ENCODE measurements at regions not wholly inside any gene's neighbourhood (a gene's known extent, or its start where the extent isn't known, plus 50 kb on each side); places are given as distances from the start of the nearest gene placed in this dataset.

DNA sequence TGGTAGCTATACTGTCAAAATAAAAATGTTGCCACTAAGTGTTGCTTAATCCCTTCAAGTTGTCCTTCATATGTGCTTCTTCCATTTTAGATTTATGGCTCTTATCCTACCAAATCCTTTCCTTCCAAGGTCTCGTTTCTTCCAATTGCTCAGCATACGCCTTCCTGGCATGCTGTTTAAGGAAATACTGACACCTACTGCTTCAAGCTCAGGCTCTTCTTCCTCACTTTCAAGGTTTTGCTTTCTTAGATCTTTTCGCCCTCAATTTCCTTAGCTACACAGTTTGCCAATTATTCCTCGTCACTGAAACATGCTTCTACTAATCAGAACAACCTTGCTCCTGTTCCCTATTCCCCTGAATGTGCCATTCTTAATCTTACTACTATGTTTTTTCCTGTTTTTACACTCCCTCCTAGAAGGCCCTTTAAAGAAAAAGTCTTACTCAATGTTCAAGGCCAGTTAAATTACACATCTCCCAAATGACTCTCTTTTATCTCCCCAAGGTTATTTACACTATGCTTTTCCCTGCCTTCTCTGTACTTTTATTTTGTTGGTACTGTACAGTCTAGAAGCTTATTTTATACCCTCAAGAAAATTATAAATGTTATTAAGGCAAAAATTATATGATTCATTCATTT is 343.1 kb downstream of the MZT1 start:
- Mint-ChIP-seq H3K27ac (no peak overlapping the region), H3K4me1 (ENCODE audit: low read depth in 2 of 2) (no peaks in the 10 kb centered on the region), H3K4me3 (no peak overlapping the region), H3K27me3 (no peaks in the 10 kb centered on the region), H3K36me3 (no peaks in the 10 kb centered on the region), H3K9me3 (peaks cover 8% of the 10 kb centered on the region)
- DNase-seq (ENCODE audit: low spot score) (no peak), ATAC-seq (no peak)

DNA sequence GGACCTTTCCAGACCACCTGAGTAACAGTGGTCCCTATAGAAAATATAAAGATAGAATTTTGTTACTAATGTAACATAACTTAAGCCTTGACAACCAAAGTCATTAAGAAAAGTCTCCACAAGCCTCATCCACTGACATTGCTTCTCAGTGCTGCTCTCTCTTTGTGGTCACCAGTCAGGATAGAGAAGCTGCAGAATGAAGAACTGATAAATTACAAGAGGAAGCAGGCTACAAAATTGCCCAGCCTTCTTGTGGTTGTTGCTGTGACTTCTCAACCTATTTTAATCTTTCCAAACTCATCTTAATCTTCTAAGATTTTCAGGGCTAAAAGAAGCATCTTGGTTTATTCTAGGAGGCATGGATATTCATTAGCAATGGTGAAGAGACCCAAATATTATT is 343.8 kb downstream of the MZT1 start:
- Mint-ChIP-seq H3K9me3 (peaks cover 8% of the 10 kb centered on the region), H3K4me1 (ENCODE audit: low read depth in 2 of 2) (no peaks in the 10 kb centered on the region), H3K36me3 (no peaks in the 10 kb centered on the region), H3K27ac (no peak overlapping the region), H3K27me3 (no peaks in the 10 kb centered on the region), H3K4me3 (no peak overlapping the region)
- no peak for ATAC-seq
- no peak for DNase-seq (ENCODE audit: low spot score)

DNA sequence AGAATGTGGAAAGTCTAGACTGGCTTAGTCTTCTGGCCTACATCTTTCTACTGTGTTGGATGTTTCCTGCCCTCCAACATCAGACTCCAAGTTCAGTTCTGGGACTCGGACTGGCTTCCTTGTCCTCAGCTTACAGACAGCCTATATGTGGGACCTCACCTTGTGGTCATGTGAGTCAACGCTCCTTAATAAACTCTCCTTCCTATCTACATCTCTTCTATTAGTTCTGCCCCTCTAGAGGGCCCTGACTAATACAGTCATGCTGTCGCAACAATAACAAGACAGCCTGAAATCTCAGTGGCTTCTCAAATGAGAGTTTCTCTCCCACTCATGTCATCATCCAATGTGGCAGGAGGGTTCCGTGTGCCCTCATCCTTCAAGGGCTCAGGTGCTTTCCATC is 347.8 kb downstream of the MZT1 start:
- Mint-ChIP-seq H3K27me3 (no peaks in the 10 kb centered on the region), H3K36me3 (peaks cover 6% of the 10 kb centered on the region), H3K4me1 (ENCODE audit: low read depth in 2 of 2) (no peaks in the 10 kb centered on the region), H3K27ac (no peak overlapping the region), H3K9me3 (peaks cover 16% of the 10 kb centered on the region), H3K4me3 (no peak overlapping the region)
- DNase-seq (ENCODE audit: low spot score) (no peak), ATAC-seq (no peak)

DNA sequence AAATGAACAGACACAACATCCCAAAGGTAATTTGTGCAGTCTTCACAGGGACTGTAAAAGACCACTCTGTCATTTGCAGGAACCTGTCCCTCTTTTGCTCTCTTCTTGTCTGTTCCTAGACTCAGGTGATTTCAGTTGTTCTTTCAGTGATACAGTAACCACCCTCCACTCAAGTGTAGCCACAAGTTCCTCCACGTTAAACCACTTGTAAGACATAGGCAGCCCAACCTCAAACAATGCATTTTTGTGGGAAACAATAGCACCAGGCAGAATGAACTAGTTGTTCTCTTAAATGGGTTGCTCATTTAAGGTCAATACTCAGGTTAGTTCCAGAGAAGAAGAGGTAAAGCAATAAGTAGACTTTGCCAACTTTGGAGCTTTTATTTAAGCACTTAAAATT is 359.4 kb downstream of the MZT1 start:
- no peak overlapping the region for H3K4me3 Mint-ChIP-seq
- H3K27ac Mint-ChIP-seq: no peak overlapping the region
- no peaks in the 10 kb centered on the region for H3K4me1 Mint-ChIP-seq (ENCODE audit: low read depth in 2 of 2)
- peaks cover 6% of the 10 kb centered on the region for H3K9me3 Mint-ChIP-seq
- H3K27me3 Mint-ChIP-seq: no peaks in the 10 kb centered on the region
- ATAC-seq (no peak), DNase-seq (ENCODE audit: low spot score) (no peak)
- no peaks in the 10 kb centered on the region for H3K36me3 Mint-ChIP-seq

DNA sequence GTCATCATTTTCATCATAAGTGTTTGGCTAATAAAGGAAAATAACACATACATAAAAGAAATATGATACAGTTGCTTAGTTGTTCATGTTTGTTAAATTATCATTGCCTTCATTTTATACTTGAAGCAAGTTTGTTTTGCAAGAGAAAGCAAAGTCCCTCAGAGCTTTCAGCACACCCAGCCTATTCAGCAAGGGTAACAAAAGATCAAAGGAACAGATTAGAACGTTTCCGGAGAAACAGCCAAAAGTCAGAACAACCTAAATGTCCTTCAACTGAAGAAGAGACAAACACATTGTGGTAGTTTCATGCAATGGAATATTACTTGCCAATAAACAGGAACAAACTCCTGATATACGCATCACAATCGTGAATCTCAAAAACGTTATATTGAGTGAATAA is 380.7 kb downstream of the MZT1 start:
- ATAC-seq (no peak), DNase-seq (ENCODE audit: low spot score) (no peak)
- Mint-ChIP-seq H3K27ac (no peak overlapping the region), H3K4me1 (ENCODE audit: low read depth in 2 of 2) (no peaks in the 10 kb centered on the region), H3K27me3 (no peaks in the 10 kb centered on the region), H3K9me3 (peaks cover 16% of the 10 kb centered on the region), H3K36me3 (peaks cover 8% of the 10 kb centered on the region), H3K4me3 (no peak overlapping the region)

DNA sequence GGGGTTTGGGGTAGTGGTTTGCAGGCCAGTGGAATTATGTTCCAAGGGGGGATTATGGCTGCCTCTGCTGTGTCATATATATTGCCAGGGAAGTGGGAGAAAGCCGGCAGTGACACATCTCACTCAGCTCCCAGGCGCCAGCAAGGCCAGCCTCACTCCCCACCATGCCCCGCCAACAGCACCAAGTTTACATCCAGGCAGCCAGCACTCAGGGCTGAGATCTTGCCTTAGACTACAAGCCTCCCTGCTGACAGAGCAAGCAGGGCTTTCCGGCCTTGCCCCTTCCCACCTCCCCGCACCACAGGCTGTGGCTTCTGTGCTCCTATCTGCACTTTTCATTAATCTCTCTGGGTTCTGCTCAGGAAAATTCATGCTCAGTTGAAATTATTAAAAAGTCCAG is 385.1 kb downstream of the MZT1 start:
- peaks cover 10% of the 10 kb centered on the region for H3K36me3 Mint-ChIP-seq
- no peaks in the 10 kb centered on the region for H3K27me3 Mint-ChIP-seq
- no peaks in the 10 kb centered on the region for H3K4me1 Mint-ChIP-seq (ENCODE audit: low read depth in 2 of 2)
- no peak overlapping the region for H3K4me3 Mint-ChIP-seq
- DNase-seq (ENCODE audit: low spot score) (no peak), ATAC-seq (no peak)
- H3K27ac Mint-ChIP-seq: no peak overlapping the region
- peaks cover 15% of the 10 kb centered on the region for H3K9me3 Mint-ChIP-seq

DNA sequence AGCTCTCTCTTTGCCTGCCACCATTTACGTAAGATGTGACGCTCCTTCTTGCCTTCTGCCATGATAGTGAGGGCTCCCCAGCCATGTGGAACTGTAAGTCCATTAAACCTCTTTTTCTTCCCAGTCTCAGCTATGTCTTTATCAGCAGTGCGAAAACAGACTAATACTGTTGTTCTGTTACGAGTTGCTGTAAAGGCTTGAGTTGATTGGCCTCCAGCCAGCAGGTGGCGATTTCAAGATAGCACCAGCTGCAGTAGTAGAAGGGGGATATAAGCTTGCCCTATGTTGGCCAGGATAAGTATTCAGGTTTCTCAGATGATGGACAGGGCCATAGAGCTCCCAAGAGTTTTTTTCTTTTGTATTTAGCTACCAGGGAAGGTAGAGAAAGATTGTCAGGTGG is 385.5 kb downstream of the MZT1 start:
- ATAC-seq (no peak), DNase-seq (ENCODE audit: low spot score) (no peak)
- Mint-ChIP-seq H3K27ac (no peak overlapping the region), H3K9me3 (peaks cover 15% of the 10 kb centered on the region), H3K4me1 (ENCODE audit: low read depth in 2 of 2) (no peaks in the 10 kb centered on the region), H3K4me3 (no peak overlapping the region), H3K27me3 (no peaks in the 10 kb centered on the region), H3K36me3 (peaks cover 10% of the 10 kb centered on the region)

DNA sequence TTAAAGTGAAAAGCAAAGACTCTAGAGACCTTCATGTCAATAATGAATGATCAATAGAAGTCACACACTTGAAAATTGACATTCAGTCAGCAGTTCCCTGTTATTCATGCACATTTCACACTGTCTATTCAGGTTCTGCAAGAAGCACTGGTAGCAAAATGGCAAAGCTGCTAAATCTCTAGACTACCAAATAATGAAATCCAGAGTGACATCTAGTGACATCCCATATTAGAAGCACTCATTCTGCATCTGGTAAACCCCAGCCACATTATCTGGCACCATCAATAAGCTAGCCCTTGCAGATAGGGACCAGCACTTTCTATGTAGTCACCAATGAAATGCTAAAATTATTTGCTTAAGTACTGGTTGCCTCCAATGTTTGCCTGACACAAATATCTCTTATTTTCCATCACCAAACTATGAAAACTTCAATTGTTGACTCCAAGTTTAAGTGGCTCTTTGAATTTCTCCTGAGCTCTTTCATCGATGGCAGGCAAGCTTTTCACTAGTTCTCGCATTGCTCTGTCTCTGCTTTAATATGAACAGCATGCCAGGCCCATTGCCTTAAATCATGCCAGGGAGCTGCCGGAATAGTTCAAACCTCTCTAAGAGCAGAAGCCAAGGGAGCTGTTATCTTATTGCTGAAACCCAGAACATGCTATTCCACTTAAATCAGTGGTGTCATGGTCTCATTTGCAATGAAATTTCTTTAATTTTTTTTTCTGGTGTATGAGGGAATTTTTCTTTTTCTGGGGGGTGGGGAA is 409.9 kb downstream of the MZT1 start:
- ATAC-seq (no peak), DNase-seq (ENCODE audit: low spot score) (no peak)
- no peaks in the 10 kb centered on the region for H3K36me3 Mint-ChIP-seq
- no peak overlapping the region for H3K27ac Mint-ChIP-seq
- peaks cover 4% of the 10 kb centered on the region for H3K9me3 Mint-ChIP-seq
- H3K4me3 Mint-ChIP-seq: no peak overlapping the region
- no peaks in the 10 kb centered on the region for H3K4me1 Mint-ChIP-seq (ENCODE audit: low read depth in 2 of 2)
- H3K27me3 Mint-ChIP-seq: no peaks in the 10 kb centered on the region

DNA sequence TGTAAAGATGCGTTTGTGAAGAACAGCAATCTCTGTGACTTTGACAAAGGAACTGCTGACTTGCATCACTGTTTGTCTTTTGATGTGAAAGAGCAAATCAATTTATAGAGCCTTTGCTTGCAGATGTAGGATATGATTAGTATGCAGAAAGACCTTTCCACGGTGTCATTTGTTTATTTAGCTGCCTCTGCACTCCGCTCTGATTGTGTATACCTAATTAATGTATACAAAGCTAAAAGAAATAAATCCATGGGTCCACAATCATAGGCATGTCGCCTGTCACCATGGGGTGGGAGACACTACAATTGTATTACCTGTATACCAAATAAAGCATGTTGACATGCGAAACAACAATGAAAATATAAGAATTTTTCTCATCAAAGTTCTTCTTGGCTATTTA is 410.7 kb downstream of the MZT1 start:
- no peak for ATAC-seq
- DNase-seq (ENCODE audit: low spot score): no peak
- Mint-ChIP-seq H3K4me3 (no peak overlapping the region), H3K27me3 (no peaks in the 10 kb centered on the region), H3K4me1 (ENCODE audit: low read depth in 2 of 2) (no peaks in the 10 kb centered on the region), H3K27ac (no peak overlapping the region), H3K9me3 (peaks cover 4% of the 10 kb centered on the region), H3K36me3 (no peaks in the 10 kb centered on the region)

DNA sequence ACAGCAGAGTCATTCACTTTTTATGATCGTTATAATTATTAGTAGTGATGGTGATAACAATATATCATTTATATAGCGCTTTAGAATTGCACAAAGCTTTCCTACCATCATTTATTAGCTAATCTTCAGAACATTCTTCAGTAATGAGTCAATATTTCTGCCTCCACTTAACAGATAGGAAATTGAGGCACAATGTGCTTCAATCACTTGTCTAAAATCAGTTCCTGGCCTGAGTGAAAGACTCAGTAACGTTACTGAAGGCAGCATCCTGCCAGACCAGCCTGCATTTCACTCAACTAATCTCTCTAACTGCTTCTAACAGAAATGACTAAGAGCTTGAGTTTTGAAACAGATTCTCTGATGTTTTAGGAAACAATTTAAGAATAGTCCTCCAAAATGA is 412.1 kb downstream of the MZT1 start:
- DNase-seq (ENCODE audit: low spot score) (no peak), ATAC-seq (no peak)
- no peaks in the 10 kb centered on the region for H3K9me3 Mint-ChIP-seq
- H3K4me3 Mint-ChIP-seq: no peak overlapping the region
- H3K36me3 Mint-ChIP-seq: no peaks in the 10 kb centered on the region
- no peaks in the 10 kb centered on the region for H3K4me1 Mint-ChIP-seq (ENCODE audit: low read depth in 2 of 2)
- H3K27me3 Mint-ChIP-seq: no peaks in the 10 kb centered on the region
- H3K27ac Mint-ChIP-seq: no peak overlapping the region

DNA sequence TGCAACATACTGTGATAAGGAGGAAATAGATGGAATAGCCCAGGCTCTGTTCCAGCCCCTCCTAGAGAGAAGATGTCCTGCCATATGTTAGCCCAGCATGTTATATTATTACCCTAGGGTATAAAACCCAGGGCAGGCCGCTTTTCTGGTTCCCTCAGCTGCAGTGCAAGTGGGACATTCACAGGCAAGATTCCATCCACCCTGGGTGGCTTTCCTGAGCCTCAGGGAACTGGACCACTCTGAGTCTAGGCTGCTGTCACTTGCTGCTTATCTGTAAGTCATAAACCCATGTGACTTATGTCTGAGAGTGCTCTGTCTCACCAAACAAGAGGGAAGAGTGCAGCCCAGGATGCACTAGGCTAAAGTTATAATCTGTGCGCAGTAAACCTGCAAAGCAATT is 413.2 kb downstream of the MZT1 start:
- Mint-ChIP-seq H3K27me3 (no peaks in the 10 kb centered on the region), H3K4me3 (no peak overlapping the region), H3K27ac (no peak overlapping the region), H3K4me1 (ENCODE audit: low read depth in 2 of 2) (no peaks in the 10 kb centered on the region), H3K9me3 (no peaks in the 10 kb centered on the region), H3K36me3 (no peaks in the 10 kb centered on the region)
- DNase-seq (ENCODE audit: low spot score): no peak
- ATAC-seq: no peak

DNA sequence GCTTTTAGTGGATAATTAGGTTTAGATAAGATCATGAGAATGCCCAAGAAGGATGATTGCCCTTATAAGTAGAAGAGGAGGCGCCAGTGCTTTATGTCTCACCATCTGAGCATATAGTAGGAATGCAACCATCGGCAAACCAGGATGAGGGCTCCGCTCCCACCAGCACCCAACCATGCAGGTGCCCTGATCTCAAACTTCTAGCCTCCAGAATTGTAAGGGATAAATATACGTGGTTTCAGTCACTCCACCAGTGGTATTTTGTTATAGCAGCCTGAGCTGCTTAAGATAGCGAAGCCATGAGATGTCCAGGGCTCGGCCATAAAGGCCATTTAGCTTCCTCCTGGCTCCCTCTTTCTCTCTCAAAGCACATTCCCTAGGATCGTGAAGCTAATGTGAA is 413.9 kb downstream of the MZT1 start:
- no peaks in the 10 kb centered on the region for H3K4me1 Mint-ChIP-seq (ENCODE audit: low read depth in 2 of 2)
- no peak for DNase-seq (ENCODE audit: low spot score)
- H3K36me3 Mint-ChIP-seq: no peaks in the 10 kb centered on the region
- H3K4me3 Mint-ChIP-seq: no peak overlapping the region
- no peaks in the 10 kb centered on the region for H3K9me3 Mint-ChIP-seq
- no peak overlapping the region for H3K27ac Mint-ChIP-seq
- ATAC-seq: no peak
- H3K27me3 Mint-ChIP-seq: no peaks in the 10 kb centered on the region

DNA sequence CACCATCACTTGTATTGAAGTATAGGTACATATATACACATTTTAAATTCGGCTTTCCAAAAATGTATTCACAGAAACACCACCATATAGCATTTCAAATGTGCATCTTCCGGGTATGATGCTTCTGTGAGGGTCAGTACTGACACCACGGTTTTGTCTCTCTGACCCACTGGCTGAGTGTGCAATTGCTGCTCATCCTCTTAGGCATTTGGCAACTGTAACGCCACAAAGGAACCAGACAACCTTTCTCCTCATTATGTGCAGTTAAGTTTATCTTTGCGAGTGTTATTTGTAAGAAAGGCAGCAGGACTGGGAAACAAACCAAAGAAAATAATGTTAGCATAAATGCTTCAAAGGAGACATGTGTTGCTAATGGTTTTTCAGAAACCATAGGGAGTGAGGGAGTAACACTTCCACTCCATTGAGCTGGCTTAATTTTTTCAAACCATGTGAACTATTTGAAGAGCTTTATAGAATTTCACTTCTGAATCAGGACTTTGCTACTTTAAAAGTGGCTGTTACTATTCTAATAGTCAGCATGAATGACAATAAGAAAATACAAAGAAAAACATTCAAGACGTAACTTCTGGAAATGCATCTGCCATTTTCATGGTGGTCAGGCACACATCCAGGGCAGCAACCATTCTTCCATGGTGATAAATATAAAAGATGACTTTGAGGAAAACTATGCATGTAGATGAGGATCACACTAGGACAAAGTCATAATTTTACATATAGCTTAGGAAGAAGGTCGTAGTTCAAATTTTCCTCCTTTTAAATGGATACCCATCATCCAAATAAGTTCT is 423.3 kb downstream of the MZT1 start:
- H3K27ac Mint-ChIP-seq: no peak overlapping the region
- no peaks in the 10 kb centered on the region for H3K36me3 Mint-ChIP-seq
- H3K4me3 Mint-ChIP-seq: no peak overlapping the region
- H3K4me1 Mint-ChIP-seq (ENCODE audit: low read depth in 2 of 2): no peaks in the 10 kb centered on the region
- no peak for DNase-seq (ENCODE audit: low spot score)
- no peaks in the 10 kb centered on the region for H3K27me3 Mint-ChIP-seq
- peaks cover 5% of the 10 kb centered on the region for H3K9me3 Mint-ChIP-seq
- no peak for ATAC-seq

DNA sequence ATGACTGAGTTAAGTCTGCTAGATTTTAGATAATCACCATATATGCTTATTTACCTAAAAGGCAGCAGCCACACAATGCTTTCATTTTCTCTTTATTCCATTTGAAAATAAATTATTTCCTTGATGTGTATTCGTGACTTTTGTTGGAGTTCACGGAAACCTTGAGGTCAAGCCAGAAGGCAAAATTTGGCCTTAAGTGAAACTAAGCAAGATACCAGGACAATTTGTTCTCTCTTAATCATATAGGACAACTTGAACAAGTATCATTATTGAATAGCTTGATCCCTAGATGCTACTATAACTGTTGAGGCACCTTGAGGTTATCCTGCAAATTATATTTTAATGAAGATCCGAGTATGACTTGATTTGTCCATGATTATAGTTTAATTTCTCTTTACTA is 429.2 kb upstream of the DACH1 start:
- H3K4me3 Mint-ChIP-seq: no peak overlapping the region
- peaks cover 7% of the 10 kb centered on the region for H3K9me3 Mint-ChIP-seq
- no peak for ATAC-seq
- DNase-seq (ENCODE audit: low spot score): no peak
- H3K27ac Mint-ChIP-seq: no peak overlapping the region
- no peaks in the 10 kb centered on the region for H3K4me1 Mint-ChIP-seq (ENCODE audit: low read depth in 2 of 2)
- no peaks in the 10 kb centered on the region for H3K27me3 Mint-ChIP-seq
- peaks cover 6% of the 10 kb centered on the region for H3K36me3 Mint-ChIP-seq

Measured in natural killer cell treated with Interleukin-12 subunit alpha and Interleukin-12 subunit beta and Interleukin-15 and Interleukin-18, amount 100 ng/mL, for 72 hours (primary cell).